Epidermal melanocyte (primary cell): ENCODE measurements at regions not wholly inside any gene's neighbourhood (a gene's known extent, or its start where the extent isn't known, plus 50 kb on each side); places are given as distances from the start of the nearest gene placed in this dataset.
A peak's percentile ranks its signal among the peaks of the same experiment; 100 is the strongest.

Experiments
- DNase-seq: peaks from one replicate; pipeline ENCODE4 v3.0.0; 2011; ENCODE audit warnings: low spot score; ENCODE audit not compliant: insufficient read length

GRCh38 chrX:122517786-122518185 lies 666.3 kb upstream of the GRIA3 start:
- no peak for DNase-seq

GRCh38 chrX:122545778-122546177 lies 638.3 kb upstream of the GRIA3 start:
- no peak for DNase-seq

- no peak for DNase-seq
These were observed 637.8 kb upstream of the GRIA3 start for GRCh38 chrX:122546269-122546668.

GRCh38 chrX:122552286-122552800 lies 631.7 kb upstream of the GRIA3 start:
- no peak for DNase-seq

GRCh38 chrX:122555925-122556324 lies 628.2 kb upstream of the GRIA3 start:
- no peak for DNase-seq

GRCh38 chrX:122565952-122566351 lies 618.1 kb upstream of the GRIA3 start:
- peak; percentile 44 for DNase-seq

- DNase-seq = no peak
These were observed 617.7 kb upstream of the GRIA3 start for GRCh38 chrX:122566401-122566800.

GRCh38 chrX:122567911-122568310 lies 616.2 kb upstream of the GRIA3 start:
- no peak for DNase-seq

GRCh38 chrX:122572461-122572860 lies 611.6 kb upstream of the GRIA3 start:
- DNase-seq = no peak

GRCh38 chrX:122579036-122579435 lies 605.0 kb upstream of the GRIA3 start:
- DNase-seq = no peak

GRCh38 chrX:122579526-122579925 lies 604.6 kb upstream of the GRIA3 start:
- DNase-seq = no peak

GRCh38 chrX:122582280-122582974 lies 601.7 kb upstream of the GRIA3 start:
- no peak for DNase-seq

- no peak for DNase-seq
These were observed 601.1 kb upstream of the GRIA3 start for GRCh38 chrX:122582975-122583305.

- DNase-seq = no peak
These were observed 600.5 kb upstream of the GRIA3 start for GRCh38 chrX:122583551-122583950.

GRCh38 chrX:122584981-122585380 lies 599.1 kb upstream of the GRIA3 start:
- DNase-seq = no peak

- DNase-seq = no peak
These were observed 597.2 kb upstream of the GRIA3 start for GRCh38 chrX:122586831-122587230.

GRCh38 chrX:122591546-122591945 lies 592.5 kb upstream of the GRIA3 start:
- no peak for DNase-seq

- DNase-seq = no peak
These were observed 587.1 kb upstream of the GRIA3 start for GRCh38 chrX:122596998-122597397.

- no peak for DNase-seq
These were observed 561.3 kb upstream of the GRIA3 start for GRCh38 chrX:122622795-122623194.

GRCh38 chrX:122625239-122625638 lies 558.8 kb upstream of the GRIA3 start:
- DNase-seq = no peak

- no peak for DNase-seq
These were observed 558.3 kb upstream of the GRIA3 start for GRCh38 chrX:122625821-122626220.

- no peak for DNase-seq
These were observed 557.2 kb upstream of the GRIA3 start for GRCh38 chrX:122626871-122627270.

GRCh38 chrX:122641136-122641535 lies 542.9 kb upstream of the GRIA3 start:
- DNase-seq = no peak

GRCh38 chrX:122641826-122642225 lies 542.3 kb upstream of the GRIA3 start:
- DNase-seq = no peak
